HG03460 (cell line): ENCODE measurements at regions not wholly inside any gene's neighbourhood (a gene's known extent, or its start where the extent isn't known, plus 50 kb on each side); places are given as distances from the start of the nearest gene placed in this dataset.
"Not testable (repeated sequence)": the region's sequence is repeated elsewhere in the genome, so short reads cannot be mapped to it uniquely, and the experiment has no call there.

ENCODE experiments used
- ATAC-seq: cut with Tn5 transposase; IDR thresholded peaks from one replicate; pipeline ENCODE4 v1.9.1; 2021; ENCODE audit not compliant: unreplicated experiment

DNA sequence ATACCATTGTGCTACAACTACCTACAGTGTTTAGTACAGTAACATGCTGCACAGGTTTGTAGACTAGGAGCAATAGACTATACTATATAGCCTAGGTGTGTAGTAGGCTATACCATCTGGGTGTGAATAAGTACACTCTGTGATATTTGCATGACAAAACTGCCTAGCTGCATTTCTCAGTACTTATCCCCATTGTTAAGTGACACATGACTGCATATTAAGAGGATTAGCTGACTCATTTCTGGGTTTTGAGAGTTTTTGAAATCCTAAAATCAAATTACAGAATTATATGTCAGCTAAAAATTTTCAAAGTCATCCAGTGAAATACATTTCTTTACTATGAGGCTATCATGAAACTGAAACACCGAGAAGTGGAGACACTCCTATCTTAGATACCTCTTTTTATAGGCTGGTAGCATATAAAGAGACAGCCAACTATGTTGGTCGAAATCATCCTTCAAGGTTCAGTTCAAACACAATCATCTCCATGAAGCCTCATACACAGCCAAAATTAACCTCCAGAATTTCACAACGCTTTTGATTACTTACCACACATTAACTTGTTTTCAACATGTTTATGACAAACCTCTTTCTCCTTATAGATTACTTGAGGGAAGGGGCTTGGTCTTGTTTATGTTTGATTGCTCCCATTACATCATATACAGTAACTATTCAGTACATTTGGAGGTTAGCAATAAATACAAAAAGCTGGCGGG lies 89.8 kb upstream of the ANK3 start:
- no peak for ATAC-seq

DNA sequence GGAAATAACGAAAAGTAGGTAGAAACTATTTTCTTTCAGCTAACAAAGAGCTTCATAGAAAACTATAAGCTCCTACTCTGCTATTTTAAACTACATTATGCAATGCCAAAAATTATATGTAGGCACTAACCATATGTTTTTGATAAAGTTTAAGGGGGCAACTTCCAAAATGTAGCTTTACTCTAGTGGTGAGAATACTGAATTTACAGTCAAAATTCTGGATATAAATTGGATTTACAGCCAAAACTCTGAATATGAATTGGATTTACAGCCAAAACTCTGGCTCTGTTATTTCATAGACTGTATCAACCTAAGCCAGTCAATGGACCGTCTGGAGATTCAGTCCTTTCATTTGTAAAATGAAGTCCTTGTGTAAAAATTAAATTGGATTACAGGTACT lies 86.8 kb upstream of the ANK3 start:
- no peak for ATAC-seq

DNA sequence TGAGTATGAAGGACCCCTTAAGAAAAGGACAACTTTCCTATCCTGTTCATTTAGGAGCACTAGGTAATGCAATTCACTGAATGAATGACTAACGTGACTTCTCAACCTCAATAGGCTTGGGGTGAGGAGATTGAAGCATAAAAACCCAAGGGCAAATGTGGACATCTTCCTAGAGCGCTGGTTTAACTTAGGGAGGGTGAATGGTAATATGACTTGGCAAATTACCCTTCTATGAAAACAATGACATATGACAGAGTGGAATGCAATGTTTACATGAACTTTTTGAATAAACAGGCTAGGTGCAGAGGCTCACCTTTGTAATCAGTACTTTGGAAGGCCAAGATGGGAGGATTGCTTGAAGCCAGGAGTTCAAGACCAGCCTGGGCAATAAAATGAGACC lies 83.9 kb upstream of the ANK3 start:
- no peak for ATAC-seq

DNA sequence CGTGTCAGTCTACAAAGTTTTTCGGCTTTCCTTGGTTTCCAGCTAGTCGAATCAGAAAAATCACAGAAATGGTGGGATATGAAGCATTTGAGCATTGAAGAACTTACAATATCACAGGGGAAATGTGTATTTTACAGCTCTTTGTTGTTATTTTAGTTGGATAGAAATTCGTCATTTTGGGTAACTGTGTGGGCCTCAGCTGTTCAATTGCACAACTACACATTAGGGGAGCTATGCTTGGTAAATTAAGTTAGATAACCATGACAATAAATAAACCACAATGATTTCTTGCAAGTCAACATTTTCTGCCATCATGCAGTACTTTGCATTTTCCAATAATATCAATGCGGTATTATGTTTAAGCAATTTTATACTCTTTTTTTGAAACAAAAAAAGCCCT lies 80.4 kb upstream of the ANK3 start:
- ATAC-seq: no peak

DNA sequence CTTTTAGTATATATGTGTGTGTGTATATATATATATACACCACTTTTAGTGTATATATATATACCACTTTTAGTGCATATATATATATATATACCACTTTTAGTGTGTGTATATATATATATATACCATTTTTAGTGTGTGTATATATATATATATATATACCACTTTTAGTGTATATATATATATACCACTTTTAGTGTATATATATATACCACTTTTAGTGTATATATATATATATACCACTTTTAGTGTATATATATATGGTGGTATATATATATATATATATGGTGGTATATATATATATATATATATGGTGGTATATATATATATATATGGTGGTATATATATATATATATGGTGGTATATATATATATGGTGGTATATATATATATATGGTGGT lies 79.5 kb upstream of the ANK3 start:
- ATAC-seq: not testable (repeated sequence)

DNA sequence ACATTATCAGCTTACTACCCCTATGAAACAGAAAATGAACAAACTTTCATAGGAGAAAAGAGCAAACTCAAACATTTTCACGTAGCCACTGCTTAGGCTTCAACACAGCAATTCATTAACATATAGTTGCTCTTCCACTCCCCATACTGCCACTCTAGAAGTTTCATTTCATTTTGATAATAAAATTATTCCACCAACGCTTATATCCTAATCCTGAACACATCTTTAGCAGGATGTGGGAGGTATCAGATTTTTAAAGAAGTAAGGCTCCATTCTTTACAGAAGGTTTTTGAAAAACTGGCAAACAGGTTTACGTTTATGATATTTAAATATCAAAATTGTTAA lies 77.5 kb upstream of the ANK3 start:
- no peak for ATAC-seq

DNA sequence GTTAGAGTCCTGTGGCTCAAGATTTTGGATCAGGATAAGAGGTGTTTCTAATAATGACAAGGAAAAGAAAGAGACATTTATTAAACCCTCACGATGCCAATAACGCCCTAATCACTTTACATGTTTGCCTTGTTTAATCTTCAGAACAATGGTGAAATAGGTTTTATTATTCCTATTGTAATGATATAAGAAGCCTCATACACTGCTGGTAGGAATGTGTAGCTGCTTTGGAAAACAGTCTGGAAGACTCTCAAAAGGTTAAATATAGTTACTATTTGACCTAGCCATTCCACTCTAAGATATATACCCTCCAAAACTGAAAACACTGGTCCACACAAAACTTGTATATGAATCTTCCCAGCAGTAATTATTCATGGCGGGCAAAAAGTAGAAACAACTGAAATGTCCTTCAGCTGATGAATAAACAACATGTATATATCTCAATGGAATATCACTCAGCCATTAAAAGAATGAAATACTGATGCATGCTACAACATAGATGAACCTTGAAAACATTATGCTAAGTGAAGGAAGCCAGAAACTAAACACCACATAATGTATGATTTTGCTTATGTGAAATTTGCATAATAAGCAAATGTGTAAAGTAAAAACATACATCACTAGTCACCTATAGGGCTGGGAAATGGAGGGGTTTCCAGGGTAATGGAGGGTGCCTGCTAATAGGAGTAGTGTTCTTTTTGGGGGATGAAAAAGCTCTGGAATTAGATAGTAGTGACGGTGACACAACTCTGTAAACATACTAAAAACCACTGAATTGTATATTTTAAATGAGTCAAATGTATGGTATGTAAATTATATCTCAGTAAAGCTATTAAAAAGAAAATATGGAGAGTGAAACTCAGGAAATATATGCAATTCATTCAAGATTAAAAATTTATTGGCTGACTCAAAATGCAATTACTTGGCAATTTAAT lies 76.9 kb upstream of the ANK3 start:
- ATAC-seq: no peak

DNA sequence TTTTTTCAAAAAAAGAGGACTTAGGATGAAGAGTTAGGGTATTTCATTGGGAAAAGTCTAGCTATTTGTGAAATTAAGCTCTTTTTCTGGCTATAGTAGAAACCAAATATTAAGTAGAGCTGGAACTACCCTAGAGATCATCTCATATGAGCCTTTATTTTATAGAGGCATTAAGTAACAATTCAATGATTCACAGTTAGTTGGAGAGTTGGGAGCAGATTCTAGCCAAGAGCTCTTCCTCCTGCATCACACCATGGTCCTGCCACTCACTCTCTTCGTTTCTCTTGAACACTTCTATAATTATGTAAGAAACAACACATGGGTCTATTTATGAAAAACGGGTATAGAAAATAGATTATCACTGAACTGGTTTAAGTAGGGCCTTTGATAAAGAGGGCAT lies 76.1 kb upstream of the ANK3 start:
- no peak for ATAC-seq

DNA sequence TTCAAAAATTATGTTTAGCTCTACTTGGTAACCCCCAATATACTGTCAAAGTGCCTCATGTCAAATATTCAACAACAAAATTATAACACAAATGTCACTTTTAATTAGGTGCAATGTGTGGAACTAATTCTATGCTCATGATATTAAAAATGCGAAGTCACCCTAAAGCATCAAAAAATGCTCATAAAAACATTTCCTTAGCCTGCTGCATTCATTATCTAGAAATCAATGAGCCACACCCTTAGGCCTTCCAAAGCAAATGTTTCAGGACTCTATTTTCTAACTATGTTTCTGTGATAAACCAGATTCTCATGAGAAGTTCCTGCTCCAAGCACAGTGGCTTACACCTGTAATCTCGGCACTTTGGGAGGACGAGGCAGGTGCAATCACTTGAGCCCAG lies 75.0 kb upstream of the ANK3 start:
- ATAC-seq: no peak

DNA sequence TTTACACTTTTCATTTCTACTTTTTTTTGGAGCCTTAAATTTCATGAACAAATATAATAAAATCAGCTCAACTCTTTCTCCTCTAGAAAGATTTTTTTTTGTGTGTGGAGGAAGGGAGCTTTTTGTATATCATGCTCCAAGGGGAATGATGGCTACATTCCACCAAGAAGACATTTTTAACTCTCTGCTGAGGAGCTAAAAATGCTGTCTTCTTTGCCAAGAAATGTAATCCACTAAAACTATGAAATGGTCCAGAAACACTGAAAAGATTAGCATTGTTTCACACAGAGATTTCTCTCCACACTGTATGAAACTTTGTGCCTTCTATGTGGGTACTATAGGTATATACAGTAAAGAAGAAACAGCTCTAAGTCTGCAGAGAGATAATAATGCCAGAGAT lies 74.1 kb upstream of the ANK3 start:
- no peak for ATAC-seq

DNA sequence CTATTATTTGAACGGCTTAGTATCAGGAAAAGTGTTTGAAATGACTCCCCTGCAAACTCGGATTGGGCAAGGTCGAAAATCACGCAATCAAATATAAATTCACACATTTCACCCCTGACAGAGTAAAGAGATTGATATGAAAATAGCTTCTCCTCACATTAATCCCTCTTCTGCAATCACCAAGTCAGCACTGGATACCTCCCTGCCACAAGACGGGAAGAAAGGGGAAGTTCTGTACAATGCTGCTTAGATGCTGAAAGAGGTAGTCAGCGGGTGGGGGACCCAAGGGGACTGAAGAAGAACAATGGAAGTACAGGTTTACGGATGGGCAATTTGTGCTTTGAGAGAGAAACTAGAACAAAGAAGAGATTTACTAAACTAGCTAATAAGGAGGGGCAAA lies 72.0 kb upstream of the ANK3 start:
- ATAC-seq: no peak

DNA sequence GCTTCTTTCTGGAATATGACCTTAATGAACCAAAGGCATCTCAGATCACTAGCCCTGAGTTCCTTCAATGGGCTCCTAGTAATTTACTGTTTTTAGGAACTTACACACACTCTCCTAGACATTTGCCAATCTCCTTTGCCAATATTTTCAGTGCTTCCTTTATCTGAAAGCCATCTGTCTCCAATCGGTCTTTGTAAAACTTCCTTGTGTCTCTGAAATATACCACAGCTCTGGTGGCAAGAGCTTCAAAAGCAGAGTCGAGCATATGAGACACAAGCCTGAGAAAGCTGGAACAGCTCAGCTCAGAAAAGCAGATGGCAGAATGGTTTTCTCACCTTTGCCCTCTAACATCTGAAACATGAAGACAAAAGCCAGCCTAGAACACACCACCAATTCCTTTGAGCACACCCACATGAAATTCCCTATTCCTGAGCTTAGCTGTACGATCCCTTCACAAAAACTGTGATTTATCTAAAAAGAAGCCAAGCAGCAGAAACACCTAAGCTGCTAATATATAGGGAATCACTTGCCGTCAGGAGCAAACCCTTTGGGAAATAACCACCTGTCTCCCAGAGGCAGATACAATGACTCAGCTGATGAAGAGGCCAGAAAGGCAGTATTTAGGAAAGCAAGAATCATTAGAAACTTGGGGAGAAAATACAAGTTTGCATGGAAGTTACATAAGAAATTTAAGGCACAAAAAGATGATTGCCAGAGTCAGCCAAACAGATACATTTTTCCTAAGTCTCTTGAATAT lies 70.2 kb upstream of the ANK3 start:
- no peak for ATAC-seq

DNA sequence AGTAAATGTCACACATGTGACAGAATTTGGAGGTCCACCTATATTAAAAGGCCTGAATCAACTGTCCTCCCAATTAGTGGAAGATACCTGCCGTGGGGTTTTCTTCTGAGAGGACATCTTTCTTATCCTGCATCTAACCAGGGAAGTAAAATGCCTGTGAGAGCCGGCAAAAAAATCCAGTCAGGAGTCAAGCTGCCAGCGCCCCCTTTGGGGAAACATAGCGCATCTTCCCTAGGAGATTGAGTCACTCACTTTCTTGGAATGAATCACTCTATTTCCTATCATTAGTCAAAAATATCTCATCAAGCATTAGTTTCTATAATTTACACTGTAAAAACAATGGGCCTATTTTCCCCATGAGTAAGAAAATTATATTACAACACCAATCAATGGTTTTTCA lies 66.4 kb upstream of the ANK3 start:
- ATAC-seq: no peak

DNA sequence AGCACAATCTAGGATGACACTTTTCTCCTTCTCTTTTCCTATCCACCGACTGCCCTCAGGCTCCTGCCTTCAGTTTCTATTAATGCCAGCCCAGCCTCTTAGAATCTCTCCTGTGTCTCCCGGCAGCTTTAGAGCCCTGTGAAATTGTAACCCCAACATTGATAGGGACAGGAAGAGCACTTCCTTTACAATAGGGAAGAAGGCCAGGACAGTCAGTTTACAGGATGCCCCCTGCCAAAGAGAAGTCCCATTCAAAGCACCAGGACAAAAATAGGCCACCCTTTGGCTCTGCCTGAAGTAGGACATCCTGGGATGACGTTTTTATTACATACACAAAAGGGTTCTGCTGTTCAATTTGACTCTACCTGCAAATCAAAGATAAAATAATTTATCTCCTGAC lies 64.7 kb upstream of the ANK3 start:
- no peak for ATAC-seq

DNA sequence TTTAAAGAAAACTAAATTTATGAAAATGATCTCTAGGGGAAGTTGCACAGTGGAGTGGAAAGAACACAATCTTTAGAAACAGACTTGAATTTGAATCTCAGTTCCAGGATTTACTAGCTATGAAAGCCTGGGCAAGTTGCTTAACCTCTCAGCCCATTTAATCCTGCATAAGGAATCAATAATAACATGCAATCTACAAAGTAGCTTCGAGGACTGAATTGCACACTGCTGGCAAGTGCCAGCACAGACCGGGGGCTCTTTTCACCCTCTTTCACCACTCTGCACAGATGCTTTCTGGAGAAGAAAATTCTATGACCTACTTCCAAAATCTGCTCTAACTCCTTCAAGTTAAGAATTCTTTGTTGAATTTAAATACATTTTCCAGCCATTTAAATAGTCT lies 63.4 kb upstream of the ANK3 start:
- ATAC-seq: no peak

DNA sequence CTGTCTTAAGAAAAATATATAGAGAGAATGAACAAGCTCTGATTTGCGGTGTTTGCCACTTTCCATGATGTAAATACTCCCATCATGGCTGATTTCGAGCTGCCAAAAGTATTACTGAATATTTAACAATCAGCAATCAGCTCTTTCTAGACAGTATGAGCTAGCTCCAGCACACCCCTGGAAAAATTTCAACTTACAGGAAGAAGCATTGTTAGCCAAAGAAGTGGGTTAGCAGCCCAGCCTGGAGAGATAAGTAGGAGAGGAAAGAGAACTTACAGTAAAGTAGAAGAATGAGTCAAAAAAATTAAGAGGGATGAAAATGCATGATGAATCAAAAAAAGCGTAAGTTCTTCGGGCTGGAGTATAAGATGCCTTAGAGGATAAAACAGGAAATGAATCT lies 60.6 kb upstream of the ANK3 start:
- no peak for ATAC-seq

DNA sequence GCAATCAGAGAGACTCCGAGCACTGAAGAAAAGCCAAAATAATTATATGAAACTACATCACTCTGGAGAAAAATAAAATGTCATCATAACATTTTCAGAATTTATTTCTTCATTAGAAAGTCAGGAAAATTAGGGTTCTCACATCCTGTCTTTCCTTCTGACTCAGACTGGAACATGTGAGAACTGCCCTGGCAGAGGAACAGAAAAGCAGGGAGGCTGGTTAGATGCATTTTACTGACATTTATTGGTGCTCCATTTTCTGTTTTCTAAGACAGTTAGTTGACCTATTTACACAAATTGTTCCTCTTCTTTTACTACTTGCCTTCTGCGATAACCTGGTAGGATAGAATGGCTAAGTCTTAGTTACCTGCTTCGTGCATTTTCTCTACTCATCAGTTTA lies 58.6 kb upstream of the ANK3 start:
- ATAC-seq: no peak

DNA sequence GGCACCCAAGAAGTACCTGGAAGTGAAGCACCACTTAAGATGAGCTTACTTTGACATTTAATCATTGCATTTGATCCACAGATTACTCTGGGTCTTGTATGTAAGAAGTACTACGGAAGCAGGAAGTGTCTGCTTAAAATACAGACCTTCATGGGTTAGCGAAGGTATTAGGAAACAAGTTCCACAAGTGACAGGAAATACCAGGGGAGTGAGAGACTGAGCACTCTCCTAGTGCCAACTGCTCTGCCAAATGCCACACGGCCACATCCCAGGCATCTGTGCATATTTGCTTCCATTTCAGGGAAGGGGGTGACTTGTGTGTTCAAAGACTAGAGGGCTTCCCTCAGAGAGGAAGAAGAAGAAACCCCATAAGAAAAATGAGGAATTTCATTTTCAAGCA lies 57.2 kb upstream of the ANK3 start:
- ATAC-seq: no peak

DNA sequence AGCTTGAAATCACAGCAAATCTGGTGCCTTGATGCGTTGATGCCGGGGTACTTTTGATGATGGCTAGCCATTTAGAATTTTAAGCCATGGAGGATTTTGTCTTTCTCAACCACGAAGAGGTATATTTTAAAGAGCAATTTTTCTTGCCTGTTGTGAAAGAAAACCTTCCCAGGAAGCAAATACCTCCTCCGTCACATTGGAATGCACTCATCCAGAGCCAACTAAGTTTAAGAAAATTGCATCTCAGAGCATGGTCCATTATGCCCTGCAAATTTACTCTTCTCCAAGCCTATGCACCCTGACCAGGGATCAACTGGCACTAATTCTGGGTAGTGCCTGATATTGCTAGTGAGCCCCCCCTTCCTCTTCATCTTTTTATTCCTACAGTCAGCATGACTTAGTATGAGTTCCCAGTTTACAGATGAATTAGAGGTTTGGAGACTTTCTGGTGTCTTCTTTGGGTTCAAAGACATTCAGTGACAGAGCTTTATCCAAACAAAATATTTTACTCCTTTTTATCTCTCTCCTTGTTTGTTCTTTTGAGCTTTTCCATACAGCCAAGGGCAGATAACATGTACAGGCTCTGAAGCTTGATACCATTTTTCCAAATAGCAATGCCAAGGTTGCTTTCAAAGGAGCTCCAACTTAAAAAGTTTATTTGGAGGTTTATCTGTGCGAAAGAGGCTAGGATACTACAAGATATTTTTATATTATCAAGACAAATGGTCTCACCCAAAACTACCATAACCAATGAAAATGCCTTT lies 56.6 kb upstream of the ANK3 start:
- no peak for ATAC-seq

DNA sequence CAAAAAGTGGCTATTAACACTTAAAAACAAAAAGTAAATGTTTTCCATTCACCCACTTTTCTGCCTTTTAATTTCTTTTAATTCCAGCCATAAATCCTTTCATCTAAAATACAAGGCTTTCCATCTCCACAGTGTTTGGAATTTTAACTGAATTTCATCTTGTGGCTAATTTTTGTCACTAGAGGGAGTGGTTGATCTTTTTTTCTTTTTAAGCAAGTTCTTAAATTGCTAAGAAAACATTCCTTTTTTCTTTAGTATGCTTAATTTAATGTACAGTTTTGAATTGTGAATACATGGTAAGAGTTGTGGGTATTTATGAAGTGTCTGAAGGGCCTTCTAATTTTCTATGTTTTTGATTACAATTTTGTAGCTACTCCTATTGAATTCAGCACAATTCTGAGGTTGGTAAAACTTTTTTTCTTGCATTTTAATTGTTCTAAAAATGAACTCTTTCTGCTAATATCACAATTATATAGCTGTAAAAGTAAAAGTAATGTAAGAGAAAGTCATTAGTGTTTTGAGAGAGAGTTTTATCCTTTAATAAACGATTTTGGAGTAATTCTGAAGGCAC lies 54.9 kb upstream of the ANK3 start:
- no peak for ATAC-seq

DNA sequence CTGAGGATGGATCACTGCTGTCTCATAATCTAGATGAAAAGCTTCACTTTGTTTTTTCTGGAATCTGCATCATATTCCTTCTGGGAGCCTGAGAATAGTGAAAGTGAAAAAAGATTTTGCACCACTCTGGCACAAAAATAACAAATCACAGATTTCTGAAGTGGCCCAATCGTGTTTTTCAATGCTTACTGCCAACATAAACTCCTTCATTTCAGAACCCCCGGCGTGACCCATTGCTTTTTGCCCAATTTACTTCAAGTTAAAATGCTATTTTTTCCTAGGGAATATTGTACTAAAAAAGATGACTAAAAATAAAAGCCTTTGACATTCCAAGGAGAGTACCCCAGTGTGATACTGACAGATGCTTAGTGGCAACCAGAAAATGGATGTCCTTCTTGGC lies 53.7 kb upstream of the ANK3 start:
- no peak for ATAC-seq
